ENCODE measurements at regions not wholly inside any gene's neighbourhood (a gene's known extent, or its start where the extent isn't known, plus 50 kb on each side); places are given as distances from the start of the nearest gene placed in this dataset.

DNA sequence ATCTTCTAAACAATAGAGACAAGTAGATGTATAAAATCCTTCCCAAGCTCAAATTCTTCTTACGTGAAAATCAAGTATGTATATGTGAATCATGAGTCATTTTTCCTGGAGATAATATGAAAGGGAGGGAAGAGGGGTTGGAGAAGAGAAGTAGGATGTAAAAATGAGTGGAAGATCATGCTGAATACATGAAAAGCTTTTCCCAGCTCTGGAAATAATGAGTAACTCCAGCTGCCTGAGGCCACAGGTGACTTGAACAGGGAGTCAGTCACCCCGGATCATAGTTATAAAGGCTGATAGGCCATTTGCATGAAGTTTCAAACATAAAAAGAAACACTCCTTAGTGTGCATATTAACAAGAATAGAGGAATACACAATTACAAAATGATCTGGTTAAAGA is 486.7 kb downstream of the EFNA5 start:
- TF ChIP-seq, protein P1, sequence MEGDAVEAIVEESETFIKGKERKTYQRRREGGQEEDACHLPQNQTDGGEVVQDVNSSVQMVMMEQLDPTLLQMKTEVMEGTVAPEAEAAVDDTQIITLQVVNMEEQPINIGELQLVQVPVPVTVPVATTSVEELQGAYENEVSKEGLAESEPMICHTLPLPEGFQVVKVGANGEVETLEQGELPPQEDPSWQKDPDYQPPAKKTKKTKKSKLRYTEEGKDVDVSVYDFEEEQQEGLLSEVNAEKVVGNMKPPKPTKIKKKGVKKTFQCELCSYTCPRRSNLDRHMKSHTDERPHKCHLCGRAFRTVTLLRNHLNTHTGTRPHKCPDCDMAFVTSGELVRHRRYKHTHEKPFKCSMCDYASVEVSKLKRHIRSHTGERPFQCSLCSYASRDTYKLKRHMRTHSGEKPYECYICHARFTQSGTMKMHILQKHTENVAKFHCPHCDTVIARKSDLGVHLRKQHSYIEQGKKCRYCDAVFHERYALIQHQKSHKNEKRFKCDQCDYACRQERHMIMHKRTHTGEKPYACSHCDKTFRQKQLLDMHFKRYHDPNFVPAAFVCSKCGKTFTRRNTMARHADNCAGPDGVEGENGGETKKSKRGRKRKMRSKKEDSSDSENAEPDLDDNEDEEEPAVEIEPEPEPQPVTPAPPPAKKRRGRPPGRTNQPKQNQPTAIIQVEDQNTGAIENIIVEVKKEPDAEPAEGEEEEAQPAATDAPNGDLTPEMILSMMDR (IDR thresholded peaks at IDR 0.05), result no peak
- no peak for TF ChIP-seq POLR2A (IDR thresholded peaks at IDR 0.05)
- TF ChIP-seq EP300 (IDR thresholded peaks at IDR 0.05), result no peak
- TF ChIP-seq POLR2AphosphoS5 (IDR thresholded peaks at IDR 0.05), result no peak
- DNase-seq, result no peak
- WGBS, 2 donors, result 69 to 85% methylated on average over 2 of the region's 2 CpGs
- intact Hi-C loops (cut with DNase I), result no loop called here
- Histone ChIP-seq H3K27me3 (no peaks in the 10 kb centered on the region), H3K36me3 (no peaks in the 10 kb centered on the region), H3K9me3 (no peaks in the 10 kb centered on the region), H3K4me3 (no peak overlapping the region), H3K4me1 (no peaks in the 10 kb centered on the region), H3K27ac (no peak overlapping the region)

- DNase-seq, result no peak
- WGBS, 2 donors, result 84 to 90% methylated on average over 3 of the region's 3 CpGs
- no peaks in the 10 kb centered on the region for H3K27me3 ChIP-seq
- intact Hi-C loops (cut with DNase I), result no loop called here
- H3K36me3 ChIP-seq, result no peaks in the 10 kb centered on the region
- no peak for TF ChIP-seq POLR2AphosphoS5 (IDR thresholded peaks at IDR 0.05)
- no peak for TF ChIP-seq POLR2A (IDR thresholded peaks at IDR 0.05)
- TF ChIP-seq, protein P1 (IDR thresholded peaks at IDR 0.05), result no peak
- TF ChIP-seq EP300 (IDR thresholded peaks at IDR 0.05), result no peak
- peaks cover 0 to 8% (median 0%) of the 10 kb centered on the region in 4 donors for H3K9me3 ChIP-seq
- no peaks in the 10 kb centered on the region for H3K4me1 ChIP-seq
- H3K27ac ChIP-seq, result no peak overlapping the region
- no peak overlapping the region for H3K4me3 ChIP-seq
Observed at GRCh38 chr5:107170620-107171019, 500.1 kb downstream of the EFNA5 start.

DNA sequence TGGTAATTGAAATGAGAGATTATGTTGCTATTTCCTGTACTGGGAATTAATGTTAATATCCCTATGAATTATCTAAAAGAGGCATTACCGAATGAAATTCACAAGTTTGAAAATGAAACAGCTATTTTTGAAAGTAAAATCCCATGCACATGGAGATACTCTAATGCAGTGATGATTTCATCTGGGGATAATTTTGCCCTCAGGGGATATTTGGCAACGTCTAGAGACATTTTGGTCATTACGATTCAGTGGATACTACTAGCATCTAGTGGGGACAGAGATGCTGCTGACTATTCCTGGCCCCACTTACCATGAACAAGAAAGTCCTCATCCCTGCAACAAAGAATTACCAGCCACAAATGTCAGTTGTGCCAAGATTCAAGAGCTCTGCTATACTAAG is 500.9 kb downstream of the EFNA5 start:
- Histone ChIP-seq H3K36me3 (no peaks in the 10 kb centered on the region), H3K4me1 (no peaks in the 10 kb centered on the region), H3K27ac (no peak overlapping the region), H3K4me3 (no peak overlapping the region), H3K9me3 (peaks cover 0 to 8% (median 0%) of the 10 kb centered on the region in 4 donors), H3K27me3 (no peaks in the 10 kb centered on the region)
- intact Hi-C loops (cut with DNase I), result no loop called here
- DNase-seq, result no peak
- TF ChIP-seq POLR2AphosphoS5 (IDR thresholded peaks at IDR 0.05) (no peak), EP300 (IDR thresholded peaks at IDR 0.05) (no peak), POLR2A (IDR thresholded peaks at IDR 0.05) (no peak)
- TF ChIP-seq, protein P1 (IDR thresholded peaks at IDR 0.05), result no peak
- 86 to 88% methylated on average over 3 of the region's 3 CpGs for WGBS, 2 donors

DNA sequence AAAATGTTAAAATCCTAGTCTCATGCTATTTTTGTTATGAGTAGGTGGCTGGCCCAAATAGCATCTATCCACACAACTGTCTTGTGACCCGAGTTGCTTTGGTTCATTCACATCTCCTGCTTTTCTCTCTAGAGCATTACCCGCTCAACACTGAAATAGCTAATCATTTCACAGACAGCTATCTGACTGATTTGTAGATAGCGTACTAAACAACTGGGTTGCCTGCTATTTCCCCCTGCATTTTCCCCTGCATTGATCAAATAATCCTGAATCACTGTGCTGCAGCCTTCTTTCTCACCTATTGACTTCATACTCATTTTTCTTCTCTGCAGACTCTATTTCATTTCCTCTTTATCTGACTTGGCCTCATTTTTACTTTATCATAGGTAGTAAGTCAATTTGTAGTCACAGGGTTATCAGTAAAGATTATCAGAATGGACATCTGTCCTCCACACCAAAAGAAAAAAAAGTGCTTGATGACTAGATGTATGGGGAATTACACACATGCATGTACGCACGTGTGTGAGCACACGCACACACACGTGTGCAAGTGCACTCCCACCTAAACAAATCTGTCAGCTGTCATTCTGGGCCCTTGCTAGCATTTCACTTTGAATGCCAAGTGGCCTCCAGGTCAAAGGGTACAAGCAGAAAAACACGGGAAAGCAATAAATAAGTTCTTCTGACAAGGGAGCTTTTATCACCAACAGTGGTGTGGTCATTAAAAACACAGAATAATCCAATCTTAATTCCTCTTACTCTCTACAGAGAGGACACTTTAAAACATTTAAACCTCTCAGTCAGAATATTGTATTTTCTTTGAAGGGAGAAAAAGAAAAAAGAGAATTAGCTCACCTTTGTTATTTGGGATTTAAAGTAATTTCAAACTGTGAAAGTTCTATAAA is 501.6 kb downstream of the EFNA5 start:
- no peaks in the 10 kb centered on the region for H3K27me3 ChIP-seq
- H3K27ac ChIP-seq, result no peak overlapping the region
- no peak overlapping the region for H3K4me3 ChIP-seq
- H3K4me1 ChIP-seq, result no peaks in the 10 kb centered on the region
- DNase-seq, result no peak
- no peak for TF ChIP-seq EP300 (IDR thresholded peaks at IDR 0.05)
- TF ChIP-seq, protein P1 (IDR thresholded peaks at IDR 0.05), result no peak
- no peak for TF ChIP-seq POLR2A (IDR thresholded peaks at IDR 0.05)
- TF ChIP-seq POLR2AphosphoS5 (IDR thresholded peaks at IDR 0.05), result no peak
- peaks cover 0 to 8% (median 0%) of the 10 kb centered on the region in 4 donors for H3K9me3 ChIP-seq
- intact Hi-C loops (cut with DNase I), result no loop called here
- WGBS, 2 donors, result 82 to 87% methylated on average over 8 of the region's 8 CpGs
- H3K36me3 ChIP-seq, result no peaks in the 10 kb centered on the region

All from sigmoid colon (tissue), 6 donors.